Stimulated activated naive CD8-positive, alpha-beta T cell treated with anti-CD3 and anti-CD28 coated beads, Interleukin-15, amount 100 ng/mL, for 72 hours (primary cell): ENCODE measurements at regions not wholly inside any gene's neighbourhood (a gene's known extent, or its start where the extent isn't known, plus 50 kb on each side); places are given as distances from the start of the nearest gene placed in this dataset.

Experiments
- ATAC-seq: fragments of 150-1000 bp; cut with Tn5 transposase; 2 replicates; pipeline ENCODE4 v1.10.0; 2021; ENCODE audit warnings: mild to moderate bottlenecking, moderate library complexity
- DNase-seq, 2 donors: peaks; one replicate each; pipeline ENCODE4 v3.0.0; 2021 to 2022
- H3K27ac Mint-ChIP-seq, 2 donors: one replicate each; pipeline ENCODE4 v1.8.0; 2022; ENCODE audit warnings: mild to moderate bottlenecking in 2 of 2, mixed read lengths in 2 of 2, moderate library complexity in 2 of 2
- H3K27me3 Mint-ChIP-seq: one replicate; pipeline ENCODE4 v1.8.0; 2022; ENCODE audit warnings: mixed read lengths
- H3K4me1 Mint-ChIP-seq: one replicate; pipeline ENCODE4 v1.8.0; 2022; ENCODE audit warnings: mild to moderate bottlenecking, mixed read lengths
- H3K4me3 Mint-ChIP-seq, 2 donors: one replicate each; pipeline ENCODE4 v1.8.0; 2022; ENCODE audit warnings: mild to moderate bottlenecking in 2 of 2, mixed read lengths in 2 of 2, moderate library complexity in 1 of 2
- H3K9me3 Mint-ChIP-seq, 2 donors: one replicate each; pipeline ENCODE4 v1.8.0; 2022; ENCODE audit warnings: mixed read lengths in 2 of 2

- ATAC-seq (no peak), DNase-seq (no peak)
- Mint-ChIP-seq H3K27me3 (no peaks in the 10 kb centered on the region), H3K27ac (no peak overlapping the region), H3K4me3 (no peak overlapping the region), H3K9me3 (peaks cover 0 to 5% of the 10 kb centered on the region in 2 donors), H3K4me1 (no peaks in the 10 kb centered on the region)
Measured at GRCh38 chr1:104973516-104973915, 1223.8 kb downstream of the AMY1C start.

GRCh38 chr1:104979651-104980050, 1230.0 kb downstream of the AMY1C start:
- Mint-ChIP-seq H3K27ac (no peak overlapping the region), H3K27me3 (no peaks in the 10 kb centered on the region), H3K9me3 (peaks cover 2 to 8% of the 10 kb centered on the region in 2 donors), H3K4me1 (no peaks in the 10 kb centered on the region), H3K4me3 (no peak overlapping the region)
- ATAC-seq (no peak), DNase-seq (no peak)

- Mint-ChIP-seq H3K27ac (no peak overlapping the region), H3K4me1 (no peaks in the 10 kb centered on the region), H3K27me3 (no peaks in the 10 kb centered on the region), H3K9me3 (peaks cover 7 to 12% of the 10 kb centered on the region in 2 donors), H3K4me3 (no peak overlapping the region)
- ATAC-seq: no peak
- DNase-seq: no peak
Measured at GRCh38 chr1:104987210-104987609, 1237.5 kb downstream of the AMY1C start.

GRCh38 chr1:104989012-104989411, 1239.3 kb downstream of the AMY1C start:
- DNase-seq (no peak), ATAC-seq (no peak)
- Mint-ChIP-seq H3K4me3 (no peak overlapping the region), H3K27me3 (no peaks in the 10 kb centered on the region), H3K9me3 (peaks cover 6 to 7% of the 10 kb centered on the region in 2 donors), H3K4me1 (no peaks in the 10 kb centered on the region), H3K27ac (no peak overlapping the region)

GRCh38 chr1:104991702-104992101, 1242.0 kb downstream of the AMY1C start:
- Mint-ChIP-seq H3K27me3 (no peaks in the 10 kb centered on the region), H3K4me1 (no peaks in the 10 kb centered on the region), H3K9me3 (peaks cover 0 to 9% of the 10 kb centered on the region in 2 donors), H3K4me3 (no peak overlapping the region), H3K27ac (no peak overlapping the region)
- DNase-seq: no peak
- no peak for ATAC-seq

GRCh38 chr1:105000793-105001192, 1251.1 kb downstream of the AMY1C start:
- ATAC-seq (no peak), DNase-seq (no peak)
- no peak overlapping the region for H3K4me3 Mint-ChIP-seq
- H3K4me1 Mint-ChIP-seq: no peaks in the 10 kb centered on the region
- H3K27ac Mint-ChIP-seq: no peak overlapping the region
- no peaks in the 10 kb centered on the region for H3K9me3 Mint-ChIP-seq
- H3K27me3 Mint-ChIP-seq: no peaks in the 10 kb centered on the region

- Mint-ChIP-seq H3K4me1 (no peaks in the 10 kb centered on the region), H3K9me3 (peaks cover 0 to 6% of the 10 kb centered on the region in 2 donors), H3K4me3 (no peak overlapping the region), H3K27ac (no peak overlapping the region), H3K27me3 (no peaks in the 10 kb centered on the region)
- ATAC-seq (no peak), DNase-seq (no peak)
Measured at GRCh38 chr1:105004515-105004914, 1254.8 kb downstream of the AMY1C start.

- Mint-ChIP-seq H3K27ac (no peak overlapping the region), H3K27me3 (no peaks in the 10 kb centered on the region), H3K4me3 (no peak overlapping the region), H3K9me3 (peaks cover 0 to 6% of the 10 kb centered on the region in 2 donors), H3K4me1 (no peaks in the 10 kb centered on the region)
- DNase-seq (no peak), ATAC-seq (no peak)
Measured at GRCh38 chr1:105005594-105006195, 1256.0 kb downstream of the AMY1C start.

- Mint-ChIP-seq H3K27me3 (no peaks in the 10 kb centered on the region), H3K27ac (no peak overlapping the region), H3K9me3 (peaks cover 9 to 32% of the 10 kb centered on the region in 2 donors), H3K4me3 (no peak overlapping the region), H3K4me1 (no peaks in the 10 kb centered on the region)
- no peak for DNase-seq
- no peak for ATAC-seq
Measured at GRCh38 chr1:105017587-105017986, 1267.9 kb downstream of the AMY1C start.

- Mint-ChIP-seq H3K4me1 (no peaks in the 10 kb centered on the region), H3K9me3 (peaks cover 4 to 20% of the 10 kb centered on the region in 2 donors), H3K27me3 (no peaks in the 10 kb centered on the region), H3K4me3 (no peak overlapping the region), H3K27ac (no peak overlapping the region)
- no peak for DNase-seq
- ATAC-seq: no peak
Measured at GRCh38 chr1:105023719-105024118, 1274.0 kb downstream of the AMY1C start.

- DNase-seq: no peak
- Mint-ChIP-seq H3K4me3 (no peak overlapping the region), H3K4me1 (no peaks in the 10 kb centered on the region), H3K9me3 (peaks cover 6 to 16% of the 10 kb centered on the region in 2 donors), H3K27ac (no peak overlapping the region), H3K27me3 (no peaks in the 10 kb centered on the region)
- ATAC-seq: no peak
Measured at GRCh38 chr1:105027838-105028471, 1278.3 kb downstream of the AMY1C start.

- H3K27ac Mint-ChIP-seq: no peak overlapping the region
- no peak overlapping the region for H3K4me3 Mint-ChIP-seq
- no peaks in the 10 kb centered on the region for H3K4me1 Mint-ChIP-seq
- ATAC-seq: no peak
- H3K9me3 Mint-ChIP-seq: peaks cover 15 to 42% of the 10 kb centered on the region in 2 donors
- DNase-seq: no peak
- H3K27me3 Mint-ChIP-seq: no peaks in the 10 kb centered on the region
Measured at GRCh38 chr1:105072446-105072845, 1322.7 kb downstream of the AMY1C start.

- DNase-seq (no peak), ATAC-seq (no peak)
- H3K27ac Mint-ChIP-seq: no peak overlapping the region
- no peaks in the 10 kb centered on the region for H3K4me1 Mint-ChIP-seq
- no peaks in the 10 kb centered on the region for H3K27me3 Mint-ChIP-seq
- H3K9me3 Mint-ChIP-seq: peaks cover 15 to 38% of the 10 kb centered on the region in 2 donors
- no peak overlapping the region for H3K4me3 Mint-ChIP-seq
Measured at GRCh38 chr1:105072850-105073249, 1323.2 kb downstream of the AMY1C start.

- H3K27ac Mint-ChIP-seq: no peak overlapping the region
- no peak for DNase-seq
Measured at GRCh38 chr1:105073660-105074059, 1324.0 kb downstream of the AMY1C start.

GRCh38 chr1:105083611-105084010, 1333.9 kb downstream of the AMY1C start:
- no peaks in the 10 kb centered on the region for H3K27me3 Mint-ChIP-seq
- H3K4me1 Mint-ChIP-seq: no peaks in the 10 kb centered on the region
- peaks cover 0 to 4% of the 10 kb centered on the region in 2 donors for H3K9me3 Mint-ChIP-seq
- no peak overlapping the region for H3K4me3 Mint-ChIP-seq
- ATAC-seq: no peak
- DNase-seq: no peak
- no peak overlapping the region for H3K27ac Mint-ChIP-seq

More at GRCh38 chr1:105073660-105074059, 1324.0 kb downstream of the AMY1C start:
- no peak overlapping the region for H3K4me3 Mint-ChIP-seq
- no peaks in the 10 kb centered on the region for H3K27me3 Mint-ChIP-seq
- no peaks in the 10 kb centered on the region for H3K4me1 Mint-ChIP-seq
- peaks cover 15 to 33% of the 10 kb centered on the region in 2 donors for H3K9me3 Mint-ChIP-seq
- no peak for ATAC-seq

GRCh38 chr1:105087506-105087905, 1337.8 kb downstream of the AMY1C start:
- Mint-ChIP-seq H3K27ac (no peak overlapping the region), H3K4me3 (no peak overlapping the region), H3K27me3 (no peaks in the 10 kb centered on the region), H3K9me3 (peaks cover 0 to 6% of the 10 kb centered on the region in 2 donors), H3K4me1 (no peaks in the 10 kb centered on the region)
- ATAC-seq: no peak
- no peak for DNase-seq

GRCh38 chr1:105088166-105088565, 1338.5 kb downstream of the AMY1C start:
- DNase-seq (no peak), ATAC-seq (no peak)
- H3K9me3 Mint-ChIP-seq: peaks cover 0 to 12% of the 10 kb centered on the region in 2 donors
- no peaks in the 10 kb centered on the region for H3K4me1 Mint-ChIP-seq
- H3K4me3 Mint-ChIP-seq: no peak overlapping the region
- no peaks in the 10 kb centered on the region for H3K27me3 Mint-ChIP-seq
- H3K27ac Mint-ChIP-seq: no peak overlapping the region
